GM18511 (cell line): ENCODE measurements at regions not wholly inside any gene's neighbourhood (a gene's known extent, or its start where the extent isn't known, plus 50 kb on each side); places are given as distances from the start of the nearest gene placed in this dataset.
"Not testable (repeated sequence)": the region's sequence is repeated elsewhere in the genome, so short reads cannot be mapped to it uniquely, and the experiment has no call there.

Source experiments
- ATAC-seq: cut with Tn5 transposase; IDR thresholded peaks from one replicate; pipeline ENCODE4 v1.9.1; 2021; ENCODE audit warnings: mild to moderate bottlenecking, moderate library complexity; ENCODE audit not compliant: unreplicated experiment

GRCh38 chrX:56343219-56343618, 111.1 kb downstream of the KLF8 start:
- ATAC-seq = no peak

GRCh38 chrX:56343664-56344063, 111.5 kb downstream of the KLF8 start:
- ATAC-seq = no peak

GRCh38 chrX:56358145-56358544, 126.0 kb downstream of the KLF8 start:
- not testable (repeated sequence) for ATAC-seq

DNA sequence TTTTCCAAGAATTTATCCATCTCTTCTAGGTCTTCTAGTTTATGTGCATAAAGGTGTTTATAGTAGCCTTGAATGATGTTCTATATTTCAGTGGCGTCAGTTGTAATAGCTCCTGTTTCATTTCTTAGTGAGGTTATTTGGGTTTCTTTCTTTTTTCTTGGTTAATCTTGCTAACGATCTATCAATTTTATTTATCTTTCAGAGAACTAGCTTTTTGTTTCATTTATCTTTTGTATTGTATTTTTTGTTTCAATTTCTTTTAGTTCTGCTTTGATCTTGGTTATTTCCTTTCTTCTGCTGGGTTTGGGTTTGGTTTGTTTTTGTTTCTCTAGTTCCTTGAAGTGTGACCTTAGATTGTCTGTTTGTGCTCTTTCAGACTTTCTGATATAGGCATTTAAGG, 133.0 kb downstream of the KLF8 start:
- ATAC-seq = not testable (repeated sequence)

GRCh38 chrX:56366901-56367300, 134.7 kb downstream of the KLF8 start:
- no peak for ATAC-seq

DNA sequence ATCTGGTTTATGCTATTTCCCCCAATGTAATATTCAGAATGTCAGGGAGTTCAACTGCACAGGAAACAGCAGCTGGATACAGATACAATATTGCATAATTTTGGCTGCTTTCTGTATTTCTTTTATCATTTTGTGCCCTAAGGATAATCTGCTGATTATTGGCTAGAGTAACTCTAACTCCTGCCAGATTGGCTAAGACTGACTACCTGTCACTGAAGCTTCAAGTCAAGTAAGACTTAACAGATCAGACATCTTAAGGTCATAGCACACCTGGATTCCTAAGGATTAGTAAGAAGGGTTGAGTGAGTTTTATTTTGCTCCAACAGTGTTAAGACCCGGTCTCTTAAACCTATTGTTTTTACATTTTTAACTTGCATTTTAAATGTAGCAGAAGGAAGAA, 136.8 kb downstream of the KLF8 start:
- ATAC-seq = no peak

- ATAC-seq = not testable (repeated sequence)
Measured at GRCh38 chrX:56379984-56380780, 148.0 kb downstream of the KLF8 start.

DNA sequence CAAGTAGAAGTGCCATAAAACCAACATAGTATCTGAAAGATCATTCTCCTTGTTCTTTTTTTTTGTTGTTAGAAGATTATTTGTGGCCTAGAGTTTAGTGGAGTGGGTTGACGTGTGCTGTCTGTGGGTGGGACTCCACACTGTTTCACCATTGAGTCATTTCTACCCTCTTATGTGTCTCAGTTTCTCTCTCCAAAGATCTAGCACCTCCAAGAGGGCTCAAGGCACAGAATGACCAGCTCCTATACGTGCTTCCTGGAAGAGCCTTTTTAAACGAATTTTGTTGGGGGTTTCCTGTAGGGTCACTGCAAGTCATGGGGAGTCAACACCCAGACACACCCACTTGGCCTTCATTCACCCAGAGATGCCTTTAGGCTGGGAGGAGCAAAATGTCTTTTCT, 150.1 kb downstream of the KLF8 start:
- ATAC-seq = peak; percentile 64

GRCh38 chrX:56385336-56385735, 153.2 kb downstream of the KLF8 start:
- no peak for ATAC-seq

GRCh38 chrX:56385960-56386359, 153.8 kb downstream of the KLF8 start:
- no peak for ATAC-seq

GRCh38 chrX:56397636-56398035, 165.5 kb downstream of the KLF8 start:
- no peak for ATAC-seq

DNA sequence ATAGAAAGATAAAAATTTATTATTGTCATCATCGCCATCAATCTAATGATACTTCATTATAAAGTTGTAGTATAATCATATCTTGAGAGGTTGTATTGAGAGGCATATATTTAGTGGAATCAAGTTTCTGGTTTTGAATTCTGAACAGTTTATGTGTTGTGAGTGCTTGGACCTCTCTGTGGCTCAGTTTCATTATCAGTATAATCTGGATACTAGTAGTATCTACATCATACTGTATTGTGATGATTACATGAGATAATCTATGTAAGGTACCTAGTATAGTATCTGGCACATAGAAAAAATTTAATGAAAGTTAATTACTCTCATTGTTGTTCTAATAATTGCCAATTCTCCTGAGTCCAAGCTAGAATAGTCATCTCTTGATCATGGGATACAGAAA, 161.2 kb upstream of the UBQLN2 start:
- ATAC-seq = no peak

DNA sequence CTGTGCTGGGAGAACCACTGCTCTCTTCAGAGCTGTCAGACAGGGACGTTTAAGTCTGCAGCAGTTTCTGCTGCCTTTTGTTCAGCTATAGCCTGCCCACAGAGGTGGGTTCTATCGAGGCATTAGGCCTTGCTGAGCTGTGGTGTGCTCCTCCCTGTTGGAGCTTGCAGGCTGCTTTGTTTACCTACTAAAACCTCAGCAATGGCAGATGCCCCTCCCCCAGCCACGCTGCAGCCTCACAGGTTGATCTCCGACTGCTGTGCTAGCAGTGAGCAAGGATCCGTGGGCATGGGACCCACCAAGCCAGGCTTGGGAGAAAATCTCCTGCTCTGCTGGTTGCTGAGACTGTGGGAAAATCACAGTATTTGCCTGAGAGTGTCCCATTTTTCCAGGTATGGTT, 133.8 kb upstream of the UBQLN2 start:
- no peak for ATAC-seq

- not testable (repeated sequence) for ATAC-seq
Measured at GRCh38 chrX:56451981-56452380, 111.4 kb upstream of the UBQLN2 start.

GRCh38 chrX:56462389-56462788, 101.0 kb upstream of the UBQLN2 start:
- no peak for ATAC-seq

DNA sequence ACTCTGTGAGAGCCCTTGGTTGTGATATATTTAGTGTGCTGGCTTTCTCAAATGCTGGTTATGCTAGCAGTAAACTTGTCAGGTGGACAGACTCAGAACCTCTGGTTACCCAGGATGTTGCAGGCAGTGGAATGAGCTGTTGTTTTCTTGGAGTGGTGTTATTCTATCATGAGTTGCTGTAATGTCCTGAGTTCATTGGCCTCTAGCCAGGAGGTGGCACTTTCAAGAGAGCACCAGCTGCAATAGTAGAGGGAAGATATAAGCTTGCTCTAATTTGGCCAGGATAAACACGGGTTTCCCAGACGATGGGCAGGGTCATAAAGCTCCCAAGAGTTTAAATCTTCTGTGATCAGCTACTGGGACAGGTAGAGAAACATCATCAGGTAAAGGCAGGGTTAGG, 95.0 kb upstream of the UBQLN2 start:
- no peak for ATAC-seq

DNA sequence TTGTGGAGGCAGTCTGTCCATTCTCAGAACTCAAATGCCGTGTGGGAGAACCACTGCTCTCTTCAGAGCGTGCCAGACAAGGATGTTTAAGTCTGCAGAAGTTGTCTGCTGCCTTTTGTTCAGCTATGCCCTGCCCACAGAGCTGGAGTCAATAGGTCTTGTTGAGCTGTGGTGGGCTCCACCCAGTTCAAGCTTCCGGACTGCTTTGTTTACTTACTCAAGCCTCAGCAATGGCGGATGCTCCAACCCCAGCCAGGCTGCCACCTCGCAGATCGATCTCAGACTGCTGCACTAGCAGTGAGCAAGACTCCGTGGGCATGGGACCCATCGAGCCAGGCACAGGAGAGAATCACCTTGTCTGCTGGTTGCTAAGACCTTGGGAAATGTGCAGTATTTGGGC, 68.5 kb upstream of the UBQLN2 start:
- ATAC-seq = not testable (repeated sequence)

DNA sequence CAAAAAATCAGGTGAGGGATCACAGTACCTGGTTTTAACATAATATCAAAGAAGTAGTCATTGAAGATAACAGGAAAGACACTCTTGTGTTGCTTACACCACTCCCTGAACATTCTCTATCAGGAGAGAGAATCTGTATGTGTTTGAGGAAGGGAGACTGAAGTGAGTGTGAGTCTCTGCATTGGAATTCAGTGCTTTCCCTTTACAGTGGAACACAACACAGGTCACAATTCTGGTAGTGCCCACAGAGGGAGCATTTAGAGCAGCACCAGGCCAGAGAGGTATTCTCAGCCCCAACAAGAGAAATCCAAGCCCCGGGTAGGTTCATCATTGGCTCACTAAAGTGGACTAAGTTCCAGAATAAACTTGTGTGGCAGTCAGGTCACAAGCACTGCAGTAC, 64.7 kb upstream of the UBQLN2 start:
- ATAC-seq = no peak

- no peak for ATAC-seq
Measured at GRCh38 chrX:56499372-56499771, 64.1 kb upstream of the UBQLN2 start.

- ATAC-seq = no peak
Measured at GRCh38 chrX:56503941-56504673, 59.3 kb upstream of the UBQLN2 start.

- no peak for ATAC-seq
Measured at GRCh38 chrX:56505866-56506265, 57.6 kb upstream of the UBQLN2 start.
